Anterior cingulate cortex (tissue), 58 donors: ENCODE measurements at regions not wholly inside any gene's neighbourhood (a gene's known extent, or its start where the extent isn't known, plus 50 kb on each side); places are given as distances from the start of the nearest gene placed in this dataset.
"Not testable (repeated sequence)": the region's sequence is repeated elsewhere in the genome, so short reads cannot be mapped to it uniquely, and the experiment has no call there.

ENCODE experiments used
- DNase-seq, 58 donors: peaks; one replicate each; lab custom pipeline; 2025; lab: John Stamatoyannopoulos, UW

GRCh38 chr9:38170155-38170554, 101.1 kb upstream of the SHB start:
- DNase-seq, result not testable (repeated sequence)

GRCh38 chr9:38166501-38166900, 97.5 kb upstream of the SHB start:
- no peak for DNase-seq

- DNase-seq, result no peak
Measured at GRCh38 chr9:38164659-38165221, 95.7 kb upstream of the SHB start.

DNA sequence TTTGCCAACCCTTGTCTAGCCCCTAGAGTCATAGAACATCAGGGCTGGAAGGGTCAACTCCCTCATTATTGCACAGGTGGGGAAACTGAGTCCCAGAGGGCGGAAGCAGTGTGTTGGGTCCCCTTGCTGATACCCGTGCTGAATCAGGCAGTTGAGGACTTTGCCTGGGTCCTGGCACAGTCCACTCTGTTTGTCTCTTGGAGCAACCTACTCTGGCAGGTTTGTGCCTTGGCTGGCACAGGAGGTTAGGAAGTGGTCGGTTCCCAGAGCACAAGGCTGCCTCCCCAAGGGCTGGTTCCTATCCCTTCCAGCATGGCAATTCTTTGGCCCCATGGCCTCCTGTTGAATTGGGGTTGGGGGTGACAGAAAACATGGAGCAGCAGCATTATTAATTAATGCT, 94.5 kb upstream of the SHB start:
- DNase-seq, result no peak

DNA sequence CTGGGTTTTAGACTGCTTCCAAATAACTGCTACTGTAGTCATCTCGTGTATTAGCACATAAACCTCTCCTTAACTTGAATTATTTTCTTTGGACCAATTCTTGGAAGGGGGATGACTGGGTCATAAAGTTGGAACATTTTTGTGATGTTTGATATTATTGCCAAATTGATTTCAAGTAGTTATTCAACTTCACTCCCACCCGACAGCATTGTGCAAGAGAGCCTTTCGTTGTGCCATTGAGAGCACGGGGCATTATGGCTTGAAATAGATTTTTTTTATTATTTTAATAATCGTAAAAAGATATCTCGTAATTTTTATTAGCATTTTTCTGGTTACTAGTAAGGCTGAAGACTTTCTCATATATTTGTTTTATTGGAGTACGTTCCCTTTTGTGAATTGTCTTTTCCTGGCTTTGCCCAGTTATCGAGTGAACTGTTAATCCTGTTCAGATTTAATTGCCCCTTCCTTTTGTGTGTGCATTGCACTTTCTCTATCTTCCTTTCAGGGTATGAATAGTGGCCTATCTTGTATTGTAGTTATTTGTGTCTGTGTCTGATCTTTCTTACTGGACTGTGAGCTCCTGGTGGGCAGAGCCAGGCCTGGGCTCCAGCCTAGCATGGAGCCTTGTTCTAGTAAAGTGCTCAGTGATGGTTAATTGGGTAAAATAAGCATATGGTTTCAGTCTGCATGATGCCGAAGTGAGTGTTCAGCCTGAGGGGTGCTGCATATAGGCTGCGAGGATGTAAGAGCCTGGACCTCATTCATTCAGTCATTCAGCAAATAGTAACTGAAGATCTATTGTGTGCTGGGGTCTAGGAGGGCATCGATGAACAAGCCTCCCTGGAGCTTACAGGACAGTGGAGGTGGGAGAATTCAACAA, 93.5 kb upstream of the SHB start:
- no peak for DNase-seq

DNA sequence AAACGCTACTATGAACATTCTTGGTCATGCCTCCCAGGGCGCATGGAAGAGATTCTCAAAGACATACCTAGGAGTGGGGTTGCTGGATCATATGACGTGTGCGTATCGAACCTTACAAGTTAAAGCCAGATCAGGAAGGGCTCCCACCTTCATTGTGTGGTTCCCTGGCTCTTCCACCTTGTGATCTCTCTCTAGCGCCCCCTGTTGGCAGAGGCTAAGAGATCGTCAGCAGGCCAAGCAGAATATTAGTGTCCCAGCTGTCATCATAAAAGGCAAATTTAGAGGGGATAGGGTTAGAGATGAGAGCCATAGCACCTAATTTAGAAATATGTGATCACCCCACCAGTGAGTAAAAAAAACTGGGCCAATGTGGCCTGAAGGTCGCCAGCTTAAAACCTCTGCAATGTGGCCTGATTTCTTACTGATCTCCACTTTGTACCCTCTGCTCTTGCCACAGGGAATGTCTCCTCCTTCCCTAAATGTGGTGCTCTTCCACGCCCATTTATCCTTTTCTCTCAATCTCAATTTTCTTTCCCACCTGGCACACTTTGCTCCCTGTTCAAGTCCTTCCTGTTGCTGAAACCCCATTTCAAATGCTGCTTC, 91.7 kb upstream of the SHB start:
- peak in 16 of 58 donors; percentile 5 to 48 (median 12) for DNase-seq

- DNase-seq, result no peak
Measured at GRCh38 chr9:38159599-38159998, 90.6 kb upstream of the SHB start.

DNA sequence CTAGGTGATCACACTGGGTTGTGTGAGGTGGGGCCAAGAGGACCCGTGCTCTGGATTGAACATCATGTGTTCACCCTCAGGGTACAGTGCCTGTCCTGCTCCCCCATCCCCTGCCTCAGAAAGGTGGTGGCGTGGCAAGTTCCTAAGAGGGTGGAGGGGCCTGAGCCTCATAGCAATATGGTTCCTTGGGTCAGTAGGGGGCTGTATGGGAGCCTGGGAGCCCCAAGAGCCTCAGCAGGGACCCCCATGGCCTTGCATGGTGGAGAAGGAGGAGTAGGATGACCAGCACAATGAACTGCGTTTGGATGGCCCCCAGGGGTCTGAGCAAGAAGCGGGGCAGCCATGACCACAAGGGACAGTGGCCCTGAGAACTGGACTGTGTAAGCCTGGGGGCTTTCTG, 89.6 kb upstream of the SHB start:
- DNase-seq, result no peak

GRCh38 chr9:38157711-38158110, 88.7 kb upstream of the SHB start:
- DNase-seq, result no peak

DNA sequence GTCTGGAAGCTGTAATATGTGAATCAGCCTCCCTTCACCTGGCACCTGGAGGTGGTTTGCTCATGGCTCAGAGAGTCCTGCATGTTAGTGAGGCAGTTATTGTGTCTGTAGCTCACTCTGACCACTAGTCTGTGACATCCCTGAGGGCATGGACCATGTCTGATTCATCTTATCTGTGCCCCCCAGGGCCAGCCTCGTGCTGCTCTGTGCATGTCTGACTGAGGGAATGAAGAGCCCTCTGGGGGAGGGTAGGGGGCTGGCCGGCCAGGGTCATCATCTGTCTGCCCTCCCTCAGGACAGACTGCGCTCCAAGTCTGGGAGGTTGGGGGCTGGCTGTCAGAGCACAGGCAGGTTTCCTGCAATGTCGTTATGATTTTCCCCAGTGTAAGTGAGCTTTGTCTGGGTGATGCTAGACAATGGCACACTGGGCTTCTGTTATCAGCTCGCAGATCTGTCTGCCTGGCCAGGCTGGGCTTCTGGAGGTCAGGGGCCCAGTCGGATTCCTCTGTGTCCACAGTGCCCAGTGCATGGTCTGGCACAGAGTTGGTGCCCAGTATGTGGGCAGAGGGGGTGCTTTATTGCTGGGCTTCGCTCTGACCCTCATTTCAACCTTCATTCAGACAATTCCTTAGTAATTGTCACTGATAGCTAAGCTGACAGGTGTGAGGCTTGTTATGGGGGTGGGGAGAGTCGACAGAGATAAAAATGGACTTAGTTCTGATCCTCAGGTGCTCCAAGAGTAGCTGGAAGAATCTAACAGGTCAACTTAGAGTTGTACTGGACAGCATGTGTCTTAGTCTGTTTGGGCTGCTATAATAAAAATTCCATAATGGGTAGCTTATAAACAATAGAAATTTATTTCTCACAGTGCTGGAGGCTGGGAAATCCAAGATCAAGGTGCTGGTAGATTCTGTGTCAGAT, 85.7 kb upstream of the SHB start:
- no peak for DNase-seq

- no peak for DNase-seq
Measured at GRCh38 chr9:38153910-38154291, 84.9 kb upstream of the SHB start.

- peak in 4 of 58 donors; percentile 6 to 45 (median 16) for DNase-seq
Measured at GRCh38 chr9:38153152-38153909, 84.3 kb upstream of the SHB start.

GRCh38 chr9:38149647-38150046, 80.6 kb upstream of the SHB start:
- no peak for DNase-seq

DNA sequence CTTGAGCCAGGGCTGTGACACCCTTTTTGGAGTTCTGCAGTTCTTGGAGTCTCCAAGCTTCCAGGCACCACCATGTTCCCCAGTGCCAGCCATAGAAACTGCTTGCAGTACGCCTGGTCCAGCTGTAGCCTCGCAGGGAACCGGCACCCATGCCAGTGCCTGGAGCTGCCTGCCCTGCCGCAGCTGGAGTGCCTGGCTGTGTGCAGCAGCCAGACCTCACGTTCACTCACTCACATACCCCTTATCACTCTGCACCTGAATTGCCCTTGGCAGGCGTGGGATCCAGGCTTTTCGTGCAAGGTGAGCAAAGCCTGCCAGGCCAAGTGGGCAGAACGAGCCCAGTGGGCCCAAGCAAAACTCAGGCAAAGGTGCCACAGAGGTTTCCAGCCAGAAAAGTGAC, 77.8 kb upstream of the SHB start:
- no peak for DNase-seq

GRCh38 chr9:38145526-38146053, 76.6 kb upstream of the SHB start:
- no peak for DNase-seq

- no peak for DNase-seq
Measured at GRCh38 chr9:38144421-38144820, 75.4 kb upstream of the SHB start.

- no peak for DNase-seq
Measured at GRCh38 chr9:38141746-38142591, 72.9 kb upstream of the SHB start.

GRCh38 chr9:38138276-38138675, 69.2 kb upstream of the SHB start:
- no peak for DNase-seq

DNA sequence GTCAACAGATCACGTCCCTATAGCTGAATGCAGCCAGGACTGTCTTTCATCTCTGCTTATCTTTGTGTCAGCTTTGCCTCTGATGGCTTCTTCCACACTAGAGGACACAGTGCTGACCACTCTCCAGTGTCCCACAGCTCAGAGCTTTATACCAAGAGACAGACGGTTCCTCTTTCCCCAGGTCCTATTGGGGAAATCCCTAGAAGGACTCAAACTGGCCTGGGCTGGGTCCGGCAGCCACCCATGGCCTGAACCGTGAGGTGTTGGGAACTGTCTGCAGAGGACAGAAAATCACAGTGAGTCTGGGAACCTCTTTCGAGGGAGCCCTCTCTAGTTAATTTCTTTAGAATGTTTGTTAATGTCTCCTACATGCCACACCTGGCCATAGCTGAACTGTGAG, 68.3 kb upstream of the SHB start:
- DNase-seq, result no peak
